K562 (cell line): ENCODE measurements at regions not wholly inside any gene's neighbourhood (a gene's known extent, or its start where the extent isn't known, plus 50 kb on each side); places are given as distances from the start of the nearest gene placed in this dataset.

Experiments
- SNRNP70 ChIP-seq: fragments of 200-400 bp; formaldehyde crosslinking; optimal IDR thresholded peaks from 2 replicates; pipeline ENCODE3; 2017; ENCODE audit warnings: low read depth, low read length
- ZBTB8A ChIP-seq: fragments of 450-650 bp; IDR thresholded peaks from 2 replicates; pipeline ENCODE4 v1.6.1; 2018; ENCODE audit warnings: mild to moderate bottlenecking, moderate library complexity; ENCODE audit not compliant: partially characterized antibody
- ZFP36 ChIP-seq: fragments of 150-350 bp; IDR thresholded peaks from 2 replicates; pipeline ENCODE4 v1.6.1; 2018; ENCODE audit warnings: low read length, low read depth; ENCODE audit not compliant: partially characterized antibody
- ZNF354B ChIP-seq: fragments of 250-450 bp; sonication (Bioruptor Pico); IDR thresholded peaks from 2 replicates; pipeline ENCODE4 v1.4.0; 2020
- TF ChIP-seq, protein P1 (sequence below): fragments of 450-650 bp; IDR thresholded peaks from 2 replicates; pipeline ENCODE4 v1.6.1; 2016; ENCODE audit warnings: borderline replicate concordance

DNA sequence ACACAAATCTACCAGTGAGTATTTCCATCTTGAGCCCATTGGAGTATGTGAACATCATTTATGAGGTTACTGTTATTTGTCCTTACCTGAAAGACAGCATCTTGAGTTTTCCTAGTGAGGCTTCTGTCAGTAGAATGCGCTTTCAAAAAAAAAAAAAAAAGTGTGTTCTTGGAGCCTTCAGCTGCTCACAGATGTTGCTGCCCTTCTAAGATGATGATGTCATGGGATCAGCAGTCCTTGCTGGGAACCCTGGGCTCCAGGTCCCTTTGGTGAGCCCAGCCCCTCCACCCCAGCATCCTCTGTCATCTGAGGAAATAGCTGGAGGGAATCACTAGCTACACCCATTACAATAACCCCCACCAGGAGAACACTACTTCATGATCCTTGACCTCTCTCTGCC lies 83.3 kb downstream of the ATPSCKMT start:
- no peak for TF ChIP-seq ZNF354B (CRISPR knock-in tag)
- no peak for TF ChIP-seq ZBTB8A
- no peak for TF ChIP-seq ZFP36
- no peak for TF ChIP-seq SNRNP70
- TF ChIP-seq, protein P1, sequence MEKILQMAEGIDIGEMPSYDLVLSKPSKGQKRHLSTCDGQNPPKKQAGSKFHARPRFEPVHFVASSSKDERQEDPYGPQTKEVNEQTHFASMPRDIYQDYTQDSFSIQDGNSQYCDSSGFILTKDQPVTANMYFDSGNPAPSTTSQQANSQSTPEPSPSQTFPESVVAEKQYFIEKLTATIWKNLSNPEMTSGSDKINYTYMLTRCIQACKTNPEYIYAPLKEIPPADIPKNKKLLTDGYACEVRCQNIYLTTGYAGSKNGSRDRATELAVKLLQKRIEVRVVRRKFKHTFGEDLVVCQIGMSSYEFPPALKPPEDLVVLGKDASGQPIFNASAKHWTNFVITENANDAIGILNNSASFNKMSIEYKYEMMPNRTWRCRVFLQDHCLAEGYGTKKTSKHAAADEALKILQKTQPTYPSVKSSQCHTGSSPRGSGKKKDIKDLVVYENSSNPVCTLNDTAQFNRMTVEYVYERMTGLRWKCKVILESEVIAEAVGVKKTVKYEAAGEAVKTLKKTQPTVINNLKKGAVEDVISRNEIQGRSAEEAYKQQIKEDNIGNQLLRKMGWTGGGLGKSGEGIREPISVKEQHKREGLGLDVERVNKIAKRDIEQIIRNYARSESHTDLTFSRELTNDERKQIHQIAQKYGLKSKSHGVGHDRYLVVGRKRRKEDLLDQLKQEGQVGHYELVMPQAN = no peak
